DND-41 (cell line): ENCODE measurements at regions not wholly inside any gene's neighbourhood (a gene's known extent, or its start where the extent isn't known, plus 50 kb on each side); places are given as distances from the start of the nearest gene placed in this dataset.

Experiments
- ATAC-seq: fragments of 200-7000 bp; cut with Tn5 transposase; 3 replicates; pipeline ENCODE4 v1.9.1; 2021; ENCODE audit warnings: low read depth; ENCODE audit not compliant: insufficient read depth
- DNase-seq: peaks from one replicate; pipeline ENCODE4 v3.0.0-alpha.2; 2020
- H2AFZ ChIP-seq: 2 replicates; pipeline ENCODE4 v1.6.0; 2012; ENCODE audit warnings: low read depth, low read length
- H3K27ac ChIP-seq: 2 replicates; pipeline ENCODE4 v1.5.1; 2012; ENCODE audit warnings: low read length, inconsistent platforms
- H3K27me3 ChIP-seq: fragments of 200-600 bp; sonication (generic); 2 replicates; pipeline ENCODE4 v1.6.0; 2012; ENCODE audit warnings: low read length, mild to moderate bottlenecking, inconsistent platforms; ENCODE audit not compliant: insufficient read depth, poor library complexity
- H3K36me3 ChIP-seq: 2 replicates; pipeline ENCODE4 v1.5.1; 2012; ENCODE audit warnings: low read length, inconsistent platforms; ENCODE audit not compliant: insufficient read depth
- H3K4me1 ChIP-seq: 2 replicates; pipeline ENCODE4 v1.5.1; 2012; ENCODE audit warnings: mild to moderate bottlenecking, low read length; ENCODE audit not compliant: insufficient read depth
- H3K4me2 ChIP-seq: 2 replicates; pipeline ENCODE4 v1.6.0; 2012; ENCODE audit warnings: mild to moderate bottlenecking, moderate library complexity, low read length, inconsistent platforms; ENCODE audit not compliant: insufficient read depth
- H3K4me3 ChIP-seq, 2 experiments: fragments of 200-600 bp in 1 of 2; shearing (Covaris generic) in 1 of 2; 2 replicates each; pipeline ENCODE4 v1.5.1; 2012 to 2016; ENCODE audit warnings: inconsistent platforms in 2 of 2, low read length in 2 of 2, mild to moderate bottlenecking in 2 of 2, low read depth in 1 of 2, moderate library complexity in 1 of 2
- H3K79me2 ChIP-seq: 2 replicates; pipeline ENCODE4 v1.6.0; 2012; ENCODE audit warnings: low read length, inconsistent platforms; ENCODE audit not compliant: insufficient read depth
- H3K9ac ChIP-seq: 2 replicates; pipeline ENCODE4 v1.6.0; 2012; ENCODE audit warnings: low read depth, mild to moderate bottlenecking, inconsistent platforms, low read length, moderate library complexity
- H3K9me3 ChIP-seq: 2 replicates; pipeline ENCODE4 v1.5.1; 2012; ENCODE audit warnings: low read length, moderate library complexity, mild to moderate bottlenecking, inconsistent platforms; ENCODE audit not compliant: insufficient read depth, severe bottlenecking
- H4K20me1 ChIP-seq: 2 replicates; pipeline ENCODE4 v1.6.0; 2012; ENCODE audit warnings: low read length; ENCODE audit not compliant: insufficient read depth
- EZH2 ChIP-seq: IDR thresholded peaks from 3 replicates; pipeline ENCODE4 v1.6.1; 2012; ENCODE audit warnings: borderline replicate concordance, low read depth, mild to moderate bottlenecking, moderate library complexity, low read length, inconsistent platforms; ENCODE audit not compliant: severe bottlenecking
- TF ChIP-seq, protein P1 (sequence below): IDR thresholded peaks from 2 replicates; pipeline ENCODE4 v1.5.1; 2012; ENCODE audit warnings: borderline replicate concordance, low read length, moderate library complexity, mild to moderate bottlenecking; ENCODE audit not compliant: poor library complexity, severe bottlenecking; ENCODE audit errors: extremely low read depth

GRCh38 chr10:3271354-3272115 lies 99.0 kb upstream of the PITRM1 start:
- Histone ChIP-seq H4K20me1 (no peaks in the 10 kb centered on the region), H3K27ac (no peak overlapping the region), H3K79me2 (no peaks in the 10 kb centered on the region), H3K4me3 (no peak overlapping the region), H3K9me3 (no peaks in the 10 kb centered on the region), H3K27me3 (no peaks in the 10 kb centered on the region), H3K36me3 (no peaks in the 10 kb centered on the region), H3K4me2 (no peak overlapping the region), H3K4me1 (no peaks in the 10 kb centered on the region), H3K9ac (no peak overlapping the region), H2AFZ (no peak overlapping the region)
- DNase-seq (no peak), ATAC-seq (no peak)
- TF ChIP-seq, protein P1, sequence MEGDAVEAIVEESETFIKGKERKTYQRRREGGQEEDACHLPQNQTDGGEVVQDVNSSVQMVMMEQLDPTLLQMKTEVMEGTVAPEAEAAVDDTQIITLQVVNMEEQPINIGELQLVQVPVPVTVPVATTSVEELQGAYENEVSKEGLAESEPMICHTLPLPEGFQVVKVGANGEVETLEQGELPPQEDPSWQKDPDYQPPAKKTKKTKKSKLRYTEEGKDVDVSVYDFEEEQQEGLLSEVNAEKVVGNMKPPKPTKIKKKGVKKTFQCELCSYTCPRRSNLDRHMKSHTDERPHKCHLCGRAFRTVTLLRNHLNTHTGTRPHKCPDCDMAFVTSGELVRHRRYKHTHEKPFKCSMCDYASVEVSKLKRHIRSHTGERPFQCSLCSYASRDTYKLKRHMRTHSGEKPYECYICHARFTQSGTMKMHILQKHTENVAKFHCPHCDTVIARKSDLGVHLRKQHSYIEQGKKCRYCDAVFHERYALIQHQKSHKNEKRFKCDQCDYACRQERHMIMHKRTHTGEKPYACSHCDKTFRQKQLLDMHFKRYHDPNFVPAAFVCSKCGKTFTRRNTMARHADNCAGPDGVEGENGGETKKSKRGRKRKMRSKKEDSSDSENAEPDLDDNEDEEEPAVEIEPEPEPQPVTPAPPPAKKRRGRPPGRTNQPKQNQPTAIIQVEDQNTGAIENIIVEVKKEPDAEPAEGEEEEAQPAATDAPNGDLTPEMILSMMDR = no peak
- no peak for TF ChIP-seq EZH2

DNA sequence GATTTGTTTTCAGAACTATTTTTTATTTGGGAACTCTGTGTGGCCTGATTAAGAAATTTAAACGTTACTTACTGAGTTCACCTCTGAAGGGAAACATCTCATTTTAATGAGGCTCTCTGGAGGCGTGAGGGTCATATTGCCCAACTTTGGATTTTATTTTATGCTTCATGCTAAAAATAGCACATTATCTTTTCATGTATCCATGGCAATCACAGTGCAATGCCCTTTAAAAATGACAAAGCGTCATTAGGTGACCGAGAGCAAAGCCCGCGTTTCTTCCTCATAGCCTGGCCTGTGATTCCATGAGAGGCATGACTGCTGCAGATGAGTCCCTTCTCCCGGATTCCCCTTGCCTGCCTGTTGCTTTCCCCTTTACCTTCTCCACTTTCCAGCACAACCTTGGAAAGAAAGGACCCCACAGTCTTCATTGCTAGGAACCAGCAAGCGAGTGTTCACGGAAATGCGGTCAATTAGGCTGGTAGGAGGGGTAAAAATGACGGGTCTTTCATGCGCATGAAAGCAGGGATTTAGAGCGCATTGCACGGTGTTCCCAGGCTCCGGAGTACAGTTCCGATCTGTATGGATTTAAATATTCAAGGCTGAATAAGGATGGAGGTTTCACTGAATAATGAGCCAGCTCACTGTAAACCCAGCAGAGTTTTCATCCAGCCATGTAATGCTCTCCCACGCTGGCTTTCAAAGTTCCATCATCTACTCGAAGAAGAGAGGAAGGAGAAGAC lies 98.2 kb upstream of the PITRM1 start:
- no peak overlapping the region for H2AFZ ChIP-seq
- no peak overlapping the region for H3K27ac ChIP-seq
- no peaks in the 10 kb centered on the region for H3K27me3 ChIP-seq
- H3K79me2 ChIP-seq = no peaks in the 10 kb centered on the region
- no peak overlapping the region for H3K4me2 ChIP-seq
- no peak overlapping the region for H3K9ac ChIP-seq
- H3K9me3 ChIP-seq = no peaks in the 10 kb centered on the region
- no peaks in the 10 kb centered on the region for H3K4me1 ChIP-seq
- DNase-seq (no peak), ATAC-seq (no peak)
- TF ChIP-seq EZH2 = no peak
- TF ChIP-seq, protein P1 = no peak
- H3K4me3 ChIP-seq = no peak overlapping the region
- no peaks in the 10 kb centered on the region for H4K20me1 ChIP-seq
- H3K36me3 ChIP-seq = no peaks in the 10 kb centered on the region

GRCh38 chr10:3268025-3268424 lies 95.4 kb upstream of the PITRM1 start:
- H3K79me2 ChIP-seq = no peaks in the 10 kb centered on the region
- H4K20me1 ChIP-seq = no peaks in the 10 kb centered on the region
- no peaks in the 10 kb centered on the region for H3K27me3 ChIP-seq
- no peak overlapping the region for H3K9ac ChIP-seq
- H3K27ac ChIP-seq = no peak overlapping the region
- ATAC-seq (no peak), DNase-seq (no peak)
- no peaks in the 10 kb centered on the region for H3K36me3 ChIP-seq
- no peaks in the 10 kb centered on the region for H3K9me3 ChIP-seq
- TF ChIP-seq, protein P1 = no peak
- no peak for TF ChIP-seq EZH2
- no peak overlapping the region for H3K4me3 ChIP-seq
- no peak overlapping the region for H3K4me2 ChIP-seq
- H2AFZ ChIP-seq = no peak overlapping the region
- no peaks in the 10 kb centered on the region for H3K4me1 ChIP-seq
